ENCODE measurements at regions not wholly inside any gene's neighbourhood (a gene's known extent, or its start where the extent isn't known, plus 50 kb on each side); places are given as distances from the start of the nearest gene placed in this dataset.

DNA sequence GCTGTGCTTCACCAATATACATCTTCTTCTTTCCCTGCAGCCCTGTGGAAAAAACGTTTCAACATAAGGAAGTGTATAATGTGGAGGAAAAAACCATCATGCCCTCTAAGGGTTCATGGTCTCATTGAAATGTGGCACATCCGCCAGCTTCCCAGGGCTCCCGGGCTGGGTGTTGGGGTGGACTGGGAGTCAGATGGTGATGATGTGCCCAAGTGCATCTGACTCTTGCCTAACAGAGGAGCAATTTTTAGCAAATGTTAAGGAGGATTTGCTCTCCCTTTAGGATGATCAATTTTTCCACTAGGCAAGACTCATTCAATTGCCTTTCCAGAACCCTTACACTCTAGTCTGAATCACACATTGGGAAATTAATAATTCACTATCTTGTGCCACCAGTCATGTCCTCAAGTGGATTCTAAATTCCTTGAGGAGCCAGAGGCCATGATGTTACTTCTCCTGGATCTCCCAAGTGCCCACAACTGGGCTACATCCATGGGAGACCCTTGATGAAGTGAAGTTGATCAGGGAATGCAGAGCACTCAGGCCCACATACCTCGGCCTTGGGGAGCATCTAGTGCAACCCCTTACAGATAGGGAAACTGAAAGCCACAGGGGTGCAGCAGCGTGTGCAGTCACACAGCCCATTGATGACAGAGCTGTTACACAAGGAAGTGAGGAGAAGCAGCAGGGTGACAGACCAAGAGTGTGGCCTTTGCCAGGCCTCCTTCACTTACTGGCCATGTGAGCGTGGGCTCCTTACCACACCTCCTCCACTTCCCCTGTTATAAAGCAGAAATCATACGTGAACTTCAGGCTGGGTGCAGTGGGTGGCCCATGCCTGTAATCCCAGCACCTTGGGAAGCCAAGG, 100.0 kb upstream of the SLC44A3 start:
- no peak for TF ChIP-seq POLR2A (IDR thresholded peaks at IDR 0.05)
- TF ChIP-seq, protein P1, sequence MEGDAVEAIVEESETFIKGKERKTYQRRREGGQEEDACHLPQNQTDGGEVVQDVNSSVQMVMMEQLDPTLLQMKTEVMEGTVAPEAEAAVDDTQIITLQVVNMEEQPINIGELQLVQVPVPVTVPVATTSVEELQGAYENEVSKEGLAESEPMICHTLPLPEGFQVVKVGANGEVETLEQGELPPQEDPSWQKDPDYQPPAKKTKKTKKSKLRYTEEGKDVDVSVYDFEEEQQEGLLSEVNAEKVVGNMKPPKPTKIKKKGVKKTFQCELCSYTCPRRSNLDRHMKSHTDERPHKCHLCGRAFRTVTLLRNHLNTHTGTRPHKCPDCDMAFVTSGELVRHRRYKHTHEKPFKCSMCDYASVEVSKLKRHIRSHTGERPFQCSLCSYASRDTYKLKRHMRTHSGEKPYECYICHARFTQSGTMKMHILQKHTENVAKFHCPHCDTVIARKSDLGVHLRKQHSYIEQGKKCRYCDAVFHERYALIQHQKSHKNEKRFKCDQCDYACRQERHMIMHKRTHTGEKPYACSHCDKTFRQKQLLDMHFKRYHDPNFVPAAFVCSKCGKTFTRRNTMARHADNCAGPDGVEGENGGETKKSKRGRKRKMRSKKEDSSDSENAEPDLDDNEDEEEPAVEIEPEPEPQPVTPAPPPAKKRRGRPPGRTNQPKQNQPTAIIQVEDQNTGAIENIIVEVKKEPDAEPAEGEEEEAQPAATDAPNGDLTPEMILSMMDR (IDR thresholded peaks at IDR 0.05): no peak

Data from thyroid gland (tissue), 4 donors.